ENCODE measurements at regions not wholly inside any gene's neighbourhood (a gene's known extent, or its start where the extent isn't known, plus 50 kb on each side); places are given as distances from the start of the nearest gene placed in this dataset.

GRCh38 chr10:81019029-81019890 lies 481.6 kb downstream of the SH2D4B start:
- no peaks in the 10 kb centered on the region for H3K9me3 ChIP-seq (ENCODE audit: control insufficient read depth, insufficient read depth, low read length)
- H3K27me3 ChIP-seq (ENCODE audit: control insufficient read depth, insufficient read depth, low read length) = no peaks in the 10 kb centered on the region
- H3K36me3 ChIP-seq (ENCODE audit: control insufficient read depth, insufficient read depth, low read length) = no peaks in the 10 kb centered on the region
- H3K4me1 ChIP-seq (ENCODE audit: control insufficient read depth, insufficient read depth, low read length) = no peaks in the 10 kb centered on the region
- no peak overlapping the region for H3K4me3 ChIP-seq (ENCODE audit: low read depth, low read length)
- WGBS (ENCODE audit: insufficient coverage) = 26% methylated on average over 2 of the region's 8 CpGs
- no peak overlapping the region for H3K27ac ChIP-seq (ENCODE audit: low read depth, low read length)
- peak in 4 of 6 donors; percentile 33 to 85 (median 61) for DNase-seq (ENCODE audit: low read depth in 4 of 6, low spot score in 6 of 6)

- no peaks in the 10 kb centered on the region for H3K4me1 ChIP-seq (ENCODE audit: control insufficient read depth, insufficient read depth, low read length)
- no peak overlapping the region for H3K27ac ChIP-seq (ENCODE audit: low read depth, low read length)
- no peaks in the 10 kb centered on the region for H3K36me3 ChIP-seq (ENCODE audit: control insufficient read depth, insufficient read depth, low read length)
- no peak overlapping the region for H3K4me3 ChIP-seq (ENCODE audit: low read depth, low read length)
- no peaks in the 10 kb centered on the region for H3K9me3 ChIP-seq (ENCODE audit: control insufficient read depth, insufficient read depth, low read length)
- WGBS (ENCODE audit: insufficient coverage) = 90% methylated on average over 2 of the region's 3 CpGs
- no peaks in the 10 kb centered on the region for H3K27me3 ChIP-seq (ENCODE audit: control insufficient read depth, insufficient read depth, low read length)
- no peak for DNase-seq (ENCODE audit: low read depth in 4 of 6, low spot score in 6 of 6)
Measured at GRCh38 chr10:81021428-81022129, 483.9 kb downstream of the SH2D4B start.

GRCh38 chr10:81026591-81026990 lies 488.9 kb downstream of the SH2D4B start:
- Histone ChIP-seq H3K4me1 (ENCODE audit: control insufficient read depth, insufficient read depth, low read length) (no peaks in the 10 kb centered on the region), H3K36me3 (ENCODE audit: control insufficient read depth, insufficient read depth, low read length) (no peaks in the 10 kb centered on the region), H3K27me3 (ENCODE audit: control insufficient read depth, insufficient read depth, low read length) (no peaks in the 10 kb centered on the region), H3K9me3 (ENCODE audit: control insufficient read depth, insufficient read depth, low read length) (no peaks in the 10 kb centered on the region), H3K4me3 (ENCODE audit: low read depth, low read length) (no peak overlapping the region), H3K27ac (ENCODE audit: low read depth, low read length) (no peak overlapping the region)
- no peak for DNase-seq (ENCODE audit: low read depth in 4 of 6, low spot score in 6 of 6)
- no CpG with 5 or more reads among the region's 3 CpGs for WGBS (ENCODE audit: insufficient coverage)

GRCh38 chr10:81027223-81027622 lies 489.5 kb downstream of the SH2D4B start:
- H3K36me3 ChIP-seq (ENCODE audit: control insufficient read depth, insufficient read depth, low read length) = no peaks in the 10 kb centered on the region

GRCh38 chr10:81027706-81028105 lies 490.0 kb downstream of the SH2D4B start:
- H3K4me3 ChIP-seq (ENCODE audit: low read depth, low read length) = no peak overlapping the region
- no peaks in the 10 kb centered on the region for H3K36me3 ChIP-seq (ENCODE audit: control insufficient read depth, insufficient read depth, low read length)
- H3K27me3 ChIP-seq (ENCODE audit: control insufficient read depth, insufficient read depth, low read length) = no peaks in the 10 kb centered on the region
- H3K9me3 ChIP-seq (ENCODE audit: control insufficient read depth, insufficient read depth, low read length) = no peaks in the 10 kb centered on the region
- no peak overlapping the region for H3K27ac ChIP-seq (ENCODE audit: low read depth, low read length)
- DNase-seq (ENCODE audit: low read depth in 4 of 6, low spot score in 6 of 6) = no peak
- no peaks in the 10 kb centered on the region for H3K4me1 ChIP-seq (ENCODE audit: control insufficient read depth, insufficient read depth, low read length)
- 92% methylated on average over 3 of the region's 4 CpGs for WGBS (ENCODE audit: insufficient coverage)

More at GRCh38 chr10:81027223-81027622, 489.5 kb downstream of the SH2D4B start:
- Histone ChIP-seq H3K4me3 (ENCODE audit: low read depth, low read length) (no peak overlapping the region), H3K9me3 (ENCODE audit: control insufficient read depth, insufficient read depth, low read length) (no peaks in the 10 kb centered on the region), H3K4me1 (ENCODE audit: control insufficient read depth, insufficient read depth, low read length) (no peaks in the 10 kb centered on the region), H3K27ac (ENCODE audit: low read depth, low read length) (no peak overlapping the region), H3K27me3 (ENCODE audit: control insufficient read depth, insufficient read depth, low read length) (no peaks in the 10 kb centered on the region)
- DNase-seq (ENCODE audit: low read depth in 4 of 6, low spot score in 6 of 6) = no peak
- 67% methylated on average over 1 of the region's 1 CpG for WGBS (ENCODE audit: insufficient coverage)

- no peak overlapping the region for H3K4me3 ChIP-seq (ENCODE audit: low read depth, low read length)
- H3K4me1 ChIP-seq (ENCODE audit: control insufficient read depth, insufficient read depth, low read length) = no peaks in the 10 kb centered on the region
- no CpG with 5 or more reads among the region's 1 CpG for WGBS (ENCODE audit: insufficient coverage)
- no peaks in the 10 kb centered on the region for H3K27me3 ChIP-seq (ENCODE audit: control insufficient read depth, insufficient read depth, low read length)
- H3K36me3 ChIP-seq (ENCODE audit: control insufficient read depth, insufficient read depth, low read length) = no peaks in the 10 kb centered on the region
- no peaks in the 10 kb centered on the region for H3K9me3 ChIP-seq (ENCODE audit: control insufficient read depth, insufficient read depth, low read length)
- no peak overlapping the region for H3K27ac ChIP-seq (ENCODE audit: low read depth, low read length)
- DNase-seq (ENCODE audit: low read depth in 4 of 6, low spot score in 6 of 6) = no peak
Measured at GRCh38 chr10:81031774-81032173, 494.1 kb downstream of the SH2D4B start.

GRCh38 chr10:81034383-81034782 lies 496.7 kb downstream of the SH2D4B start:
- Histone ChIP-seq H3K27ac (ENCODE audit: low read depth, low read length) (no peak overlapping the region), H3K4me1 (ENCODE audit: control insufficient read depth, insufficient read depth, low read length) (no peaks in the 10 kb centered on the region), H3K4me3 (ENCODE audit: low read depth, low read length) (no peak overlapping the region), H3K27me3 (ENCODE audit: control insufficient read depth, insufficient read depth, low read length) (no peaks in the 10 kb centered on the region), H3K9me3 (ENCODE audit: control insufficient read depth, insufficient read depth, low read length) (no peaks in the 10 kb centered on the region), H3K36me3 (ENCODE audit: control insufficient read depth, insufficient read depth, low read length) (no peaks in the 10 kb centered on the region)
- no peak for DNase-seq (ENCODE audit: low read depth in 4 of 6, low spot score in 6 of 6)
- WGBS (ENCODE audit: insufficient coverage) = no CpG with 5 or more reads among the region's 4 CpGs

GRCh38 chr10:81036257-81036656 lies 498.6 kb downstream of the SH2D4B start:
- Histone ChIP-seq H3K27me3 (ENCODE audit: control insufficient read depth, insufficient read depth, low read length) (no peaks in the 10 kb centered on the region), H3K4me1 (ENCODE audit: control insufficient read depth, insufficient read depth, low read length) (no peaks in the 10 kb centered on the region), H3K27ac (ENCODE audit: low read depth, low read length) (no peak overlapping the region), H3K9me3 (ENCODE audit: control insufficient read depth, insufficient read depth, low read length) (no peaks in the 10 kb centered on the region), H3K4me3 (ENCODE audit: low read depth, low read length) (no peak overlapping the region), H3K36me3 (ENCODE audit: control insufficient read depth, insufficient read depth, low read length) (no peaks in the 10 kb centered on the region)
- no peak for DNase-seq (ENCODE audit: low read depth in 4 of 6, low spot score in 6 of 6)
- no CpG with 5 or more reads among the region's 3 CpGs for WGBS (ENCODE audit: insufficient coverage)

GRCh38 chr10:81040031-81040430 lies 502.3 kb downstream of the SH2D4B start:
- no CpG with 5 or more reads among the region's 6 CpGs for WGBS (ENCODE audit: insufficient coverage)
- Histone ChIP-seq H3K9me3 (ENCODE audit: control insufficient read depth, insufficient read depth, low read length) (no peaks in the 10 kb centered on the region), H3K4me3 (ENCODE audit: low read depth, low read length) (no peak overlapping the region), H3K4me1 (ENCODE audit: control insufficient read depth, insufficient read depth, low read length) (no peaks in the 10 kb centered on the region), H3K36me3 (ENCODE audit: control insufficient read depth, insufficient read depth, low read length) (no peaks in the 10 kb centered on the region), H3K27ac (ENCODE audit: low read depth, low read length) (no peak overlapping the region), H3K27me3 (ENCODE audit: control insufficient read depth, insufficient read depth, low read length) (no peaks in the 10 kb centered on the region)
- DNase-seq (ENCODE audit: low read depth in 4 of 6, low spot score in 6 of 6) = no peak

- DNase-seq (ENCODE audit: low read depth in 4 of 6, low spot score in 6 of 6) = peak in 1 of 6 donors; percentile 3
- no peak overlapping the region for H3K4me3 ChIP-seq (ENCODE audit: low read depth, low read length)
- H3K9me3 ChIP-seq (ENCODE audit: control insufficient read depth, insufficient read depth, low read length) = peaks cover 2% of the 10 kb centered on the region
- H3K36me3 ChIP-seq (ENCODE audit: control insufficient read depth, insufficient read depth, low read length) = no peaks in the 10 kb centered on the region
- H3K27me3 ChIP-seq (ENCODE audit: control insufficient read depth, insufficient read depth, low read length) = no peaks in the 10 kb centered on the region
- no peak overlapping the region for H3K27ac ChIP-seq (ENCODE audit: low read depth, low read length)
- no CpG with 5 or more reads among the region's 2 CpGs for WGBS (ENCODE audit: insufficient coverage)
- no peaks in the 10 kb centered on the region for H3K4me1 ChIP-seq (ENCODE audit: control insufficient read depth, insufficient read depth, low read length)
Measured at GRCh38 chr10:81040940-81041339, 503.2 kb downstream of the SH2D4B start.
